ENCODE measurements at regions not wholly inside any gene's neighbourhood (a gene's known extent, or its start where the extent isn't known, plus 50 kb on each side); places are given as distances from the start of the nearest gene placed in this dataset.

DNA sequence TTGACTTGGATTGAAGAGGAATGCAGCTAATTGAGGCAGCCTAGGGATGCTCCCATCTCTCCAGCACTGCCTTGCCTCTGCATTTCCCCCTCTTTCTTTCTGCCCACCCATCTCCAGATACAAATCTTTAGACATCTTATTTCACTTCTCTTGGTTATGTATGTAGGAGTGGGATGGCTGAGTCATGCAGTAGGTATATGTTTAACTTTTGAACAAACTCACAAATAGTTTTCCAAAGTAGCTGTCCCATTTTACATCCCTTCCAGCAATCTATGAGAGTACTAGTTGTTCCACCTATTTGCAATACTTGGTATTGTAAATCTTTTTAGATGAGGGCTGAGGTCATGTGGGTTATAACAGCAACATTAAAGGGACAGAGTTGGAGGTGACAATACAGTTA lies 329.9 kb downstream of the DYSF start:
- peaks cover 5% of the 10 kb centered on the region for H3K27me3 Mint-ChIP-seq (ENCODE audit: low read depth)
- H3K36me3 Mint-ChIP-seq (ENCODE audit: low read depth) = no peaks in the 10 kb centered on the region
- no peaks in the 10 kb centered on the region for H3K9me3 Mint-ChIP-seq (ENCODE audit: low read depth)
- no peak for TF ChIP-seq CTCF (IDR thresholded peaks at IDR 0.05)
- H3K4me1 Mint-ChIP-seq (ENCODE audit: low read depth) = peaks cover 40% of the 10 kb centered on the region
- no peak for DNase-seq (ENCODE audit: low spot score)
- H3K4me3 Mint-ChIP-seq (ENCODE audit: unreplicated experiment) = no peak overlapping the region
- H3K27ac Mint-ChIP-seq (ENCODE audit: unreplicated experiment) = peak overlapping the region; percentile 55

DNA sequence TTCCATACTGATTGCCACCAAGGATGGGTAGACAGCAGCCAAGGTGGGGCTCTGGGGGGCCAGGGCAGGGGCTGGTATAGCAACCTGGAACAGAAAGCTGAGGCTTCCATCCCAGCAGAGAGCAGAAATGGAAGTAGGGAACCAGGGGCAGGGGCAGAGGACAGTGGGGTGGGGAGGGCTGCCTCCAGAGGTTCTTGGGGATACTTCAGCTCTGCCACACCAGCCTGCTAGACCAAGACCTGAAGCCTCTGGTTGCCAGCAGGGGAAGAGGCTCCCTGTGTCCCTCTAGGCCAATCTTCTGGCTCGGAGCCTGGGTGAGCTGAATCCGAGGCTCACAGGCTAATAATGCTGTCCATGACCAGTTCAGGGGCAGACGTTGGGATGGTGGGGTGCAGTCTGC lies 329.0 kb downstream of the DYSF start:
- TF ChIP-seq CTCF (IDR thresholded peaks at IDR 0.05) = no peak
- no peaks in the 10 kb centered on the region for H3K36me3 Mint-ChIP-seq (ENCODE audit: low read depth)
- H3K9me3 Mint-ChIP-seq (ENCODE audit: low read depth) = no peaks in the 10 kb centered on the region
- no peak overlapping the region for H3K27ac Mint-ChIP-seq (ENCODE audit: unreplicated experiment)
- no peak overlapping the region for H3K4me3 Mint-ChIP-seq (ENCODE audit: unreplicated experiment)
- peaks cover 5% of the 10 kb centered on the region for H3K27me3 Mint-ChIP-seq (ENCODE audit: low read depth)
- peaks cover 36% of the 10 kb centered on the region for H3K4me1 Mint-ChIP-seq (ENCODE audit: low read depth)
- no peak for DNase-seq (ENCODE audit: low spot score)

DNA sequence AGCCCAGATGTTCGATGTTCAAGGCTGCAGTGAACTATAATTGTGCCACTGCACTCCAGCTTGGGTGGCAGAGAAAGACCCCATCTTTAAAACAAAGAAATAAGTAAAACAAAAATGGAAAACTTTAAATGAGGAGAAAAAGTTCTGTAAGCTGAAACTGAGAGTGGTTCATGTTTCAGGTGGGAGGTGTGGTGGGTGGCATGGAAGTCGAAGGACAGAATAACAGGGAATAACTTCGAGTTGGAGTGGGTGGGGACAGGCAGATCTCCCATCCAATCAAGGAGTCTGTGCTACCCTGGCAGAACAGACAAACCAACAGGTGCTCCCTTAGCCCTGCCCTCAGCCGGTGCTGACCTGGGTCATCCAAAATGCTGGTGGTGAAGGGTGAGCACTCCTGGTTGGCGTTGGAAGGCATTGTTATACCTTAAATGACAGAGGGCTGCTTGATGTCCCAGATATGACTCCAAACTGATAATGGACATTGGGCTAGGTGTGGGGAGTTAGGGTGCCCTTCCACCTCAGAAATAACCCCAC lies 328.4 kb downstream of the DYSF start:
- no peak for TF ChIP-seq CTCF (IDR thresholded peaks at IDR 0.05)
- DNase-seq (ENCODE audit: low spot score) = no peak
- Mint-ChIP-seq H3K4me1 (ENCODE audit: low read depth) (peaks cover 36% of the 10 kb centered on the region), H3K4me3 (ENCODE audit: unreplicated experiment) (no peak overlapping the region), H3K27me3 (ENCODE audit: low read depth) (peaks cover 5% of the 10 kb centered on the region), H3K27ac (ENCODE audit: unreplicated experiment) (no peak overlapping the region), H3K9me3 (ENCODE audit: low read depth) (no peaks in the 10 kb centered on the region), H3K36me3 (ENCODE audit: low read depth) (no peaks in the 10 kb centered on the region)

- no peak overlapping the region for H3K27ac Mint-ChIP-seq (ENCODE audit: unreplicated experiment)
These were observed 326.8 kb downstream of the DYSF start for GRCh38 chr2:71780162-71780561.

GRCh38 chr2:71779774-71780105 lies 326.4 kb downstream of the DYSF start:
- Mint-ChIP-seq H3K36me3 (ENCODE audit: low read depth) (no peaks in the 10 kb centered on the region), H3K4me3 (ENCODE audit: unreplicated experiment) (no peak overlapping the region), H3K9me3 (ENCODE audit: low read depth) (no peaks in the 10 kb centered on the region), H3K4me1 (ENCODE audit: low read depth) (peaks cover 23% of the 10 kb centered on the region), H3K27me3 (ENCODE audit: low read depth) (peaks cover 5% of the 10 kb centered on the region), H3K27ac (ENCODE audit: unreplicated experiment) (no peak overlapping the region)
- no peak for DNase-seq (ENCODE audit: low spot score)
- no peak for TF ChIP-seq CTCF (IDR thresholded peaks at IDR 0.05)

More at GRCh38 chr2:71780162-71780561, 326.8 kb downstream of the DYSF start:
- no peak for TF ChIP-seq CTCF (IDR thresholded peaks at IDR 0.05)
- Mint-ChIP-seq H3K9me3 (ENCODE audit: low read depth) (no peaks in the 10 kb centered on the region), H3K4me1 (ENCODE audit: low read depth) (peaks cover 27% of the 10 kb centered on the region), H3K36me3 (ENCODE audit: low read depth) (no peaks in the 10 kb centered on the region), H3K4me3 (ENCODE audit: unreplicated experiment) (no peak overlapping the region), H3K27me3 (ENCODE audit: low read depth) (peaks cover 5% of the 10 kb centered on the region)
- no peak for DNase-seq (ENCODE audit: low spot score)
